ENCODE measurements at regions not wholly inside any gene's neighbourhood (a gene's known extent, or its start where the extent isn't known, plus 50 kb on each side); places are given as distances from the start of the nearest gene placed in this dataset.
"Not testable (repeated sequence)": the region's sequence is repeated elsewhere in the genome, so short reads cannot be mapped to it uniquely, and the experiment has no call there.

DNA sequence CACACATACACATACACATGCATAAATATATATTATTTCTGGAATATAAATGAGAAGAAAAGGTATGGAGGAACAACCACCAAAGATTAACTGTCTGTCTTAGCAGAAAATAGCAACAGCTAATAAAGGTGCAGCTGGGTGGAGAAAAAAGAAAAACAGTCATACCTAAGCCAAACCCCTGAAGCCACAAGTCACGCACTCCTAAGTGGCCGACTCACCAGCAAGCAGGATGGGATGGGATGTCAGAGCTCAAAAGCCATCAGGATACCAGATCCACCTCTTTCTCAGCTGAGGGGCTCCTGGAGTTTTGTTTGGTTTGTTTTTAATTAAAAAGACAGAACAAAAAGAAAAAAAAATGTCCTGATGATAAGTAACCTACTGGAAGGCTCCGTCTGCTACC is 64.7 kb upstream of the HIVEP3 start:
- DNase-seq (ENCODE audit: low spot score) = no peak

DNA sequence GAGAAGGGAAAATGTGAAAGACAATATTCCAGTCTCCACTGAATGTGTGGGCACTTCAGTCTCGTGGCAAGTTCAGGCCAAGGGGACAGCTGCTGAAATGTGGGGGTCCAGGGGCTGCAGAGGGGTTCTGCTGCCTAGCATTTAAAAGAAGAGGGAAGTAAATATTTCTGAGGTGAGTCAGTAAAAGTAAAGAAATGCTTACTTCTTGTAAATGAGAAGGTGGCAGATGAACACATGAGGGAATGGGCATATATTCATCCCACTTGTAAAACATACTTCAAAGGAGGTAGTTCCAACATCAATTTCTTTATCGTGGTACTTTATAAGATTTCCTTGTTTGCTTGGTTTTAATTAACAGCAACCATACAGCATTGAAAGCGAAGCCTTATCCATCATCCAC is 63.1 kb upstream of the HIVEP3 start:
- DNase-seq (ENCODE audit: low spot score) = no peak

DNA sequence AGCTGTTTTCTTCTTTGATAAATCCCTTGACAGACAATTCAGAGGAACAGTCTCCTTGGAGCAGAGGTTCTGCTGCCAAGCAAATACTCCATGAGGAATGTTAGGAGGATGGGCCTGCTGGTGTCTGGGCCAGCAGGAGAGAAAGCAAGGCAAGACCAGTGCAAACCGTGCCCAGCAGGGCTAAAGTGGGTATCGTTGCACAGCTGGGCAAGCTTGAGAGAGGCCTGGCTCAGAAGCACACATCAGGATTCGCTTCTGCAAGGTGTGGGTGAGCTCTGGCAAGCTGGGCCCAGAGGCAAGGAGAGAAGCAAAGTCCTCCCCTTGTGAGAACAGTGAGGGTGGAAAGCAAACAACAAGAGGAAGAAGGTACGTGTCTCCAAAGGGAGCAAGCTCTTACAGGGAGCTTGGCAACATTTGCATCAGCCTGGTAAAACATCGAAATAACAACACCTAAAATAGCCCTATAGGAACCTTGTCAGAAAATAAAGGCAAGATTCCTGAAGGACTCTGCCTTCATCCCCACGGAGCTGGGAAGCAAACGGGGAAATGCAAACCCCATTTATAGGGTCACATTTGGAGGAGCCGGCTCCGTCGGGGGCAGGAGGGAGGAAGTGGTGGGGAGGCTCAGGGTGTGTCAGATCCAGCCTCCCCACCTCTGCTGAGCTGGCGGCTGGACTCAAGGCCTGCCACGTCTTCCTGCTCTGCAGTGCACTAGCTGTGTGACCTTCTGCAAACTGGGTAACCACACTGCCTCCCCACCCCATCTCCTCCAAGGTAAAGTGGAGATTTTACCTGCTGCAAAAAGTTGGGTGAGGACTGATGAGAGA is 62.3 kb upstream of the HIVEP3 start:
- no peak for DNase-seq (ENCODE audit: low spot score)

DNA sequence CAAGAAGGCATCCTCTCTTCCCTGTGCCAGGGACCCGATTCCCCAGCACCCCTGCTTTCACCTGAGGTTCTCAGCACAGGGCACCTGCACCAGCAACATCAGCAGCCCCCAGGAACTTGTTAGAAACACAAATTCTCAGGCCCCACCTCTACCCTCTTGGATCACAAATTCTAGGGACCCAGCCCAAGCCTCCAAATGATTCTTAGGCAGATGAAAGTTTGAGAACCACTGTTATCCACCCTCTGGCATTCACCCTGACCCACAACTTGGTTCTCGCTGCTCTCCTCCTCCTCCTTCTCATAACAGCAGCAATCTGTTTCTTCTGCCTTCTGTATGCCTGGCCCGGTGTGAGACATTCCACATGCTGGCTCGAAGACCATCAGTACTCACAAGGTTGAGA is 60.3 kb upstream of the HIVEP3 start:
- no peak for DNase-seq (ENCODE audit: low spot score)

DNA sequence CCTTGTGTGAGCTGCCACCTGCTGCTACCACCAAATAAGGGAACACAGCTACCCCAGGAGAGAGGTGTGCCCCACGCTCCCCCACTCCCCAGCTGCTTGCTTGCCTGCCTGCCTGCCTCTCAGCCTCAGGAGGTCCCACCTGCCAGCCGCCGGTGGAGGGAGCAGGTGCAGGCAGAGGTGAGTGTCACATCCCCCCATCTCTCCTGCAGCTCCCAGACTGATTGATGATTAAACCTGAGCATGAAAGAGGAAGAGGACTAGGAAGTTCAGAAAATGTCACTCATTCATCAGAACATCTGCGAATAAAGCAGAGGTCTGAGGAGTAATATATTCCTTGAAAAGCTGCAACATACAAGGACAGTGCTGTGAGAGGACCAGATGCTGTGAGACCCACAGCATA is 58.6 kb upstream of the HIVEP3 start:
- DNase-seq (ENCODE audit: low spot score) = no peak

DNA sequence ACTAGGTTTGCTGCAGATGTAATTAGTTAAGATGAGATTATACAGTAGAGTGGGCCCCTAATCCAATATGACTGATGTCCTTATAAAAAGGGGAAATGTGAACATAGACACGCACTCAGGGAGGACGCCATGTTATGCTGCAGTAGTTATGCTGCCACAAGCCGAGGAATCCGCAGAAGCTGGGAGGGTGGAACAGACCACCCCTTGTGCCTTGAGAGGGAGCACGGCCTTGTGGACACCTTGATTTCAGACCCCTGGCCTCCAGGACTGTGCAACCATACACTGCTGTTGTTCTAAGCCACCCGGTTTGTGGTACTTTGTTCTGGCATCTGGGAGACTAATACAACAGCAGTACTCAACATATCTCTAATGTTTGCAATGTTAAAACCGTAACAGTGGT is 57.9 kb upstream of the HIVEP3 start:
- no peak for DNase-seq (ENCODE audit: low spot score)

DNA sequence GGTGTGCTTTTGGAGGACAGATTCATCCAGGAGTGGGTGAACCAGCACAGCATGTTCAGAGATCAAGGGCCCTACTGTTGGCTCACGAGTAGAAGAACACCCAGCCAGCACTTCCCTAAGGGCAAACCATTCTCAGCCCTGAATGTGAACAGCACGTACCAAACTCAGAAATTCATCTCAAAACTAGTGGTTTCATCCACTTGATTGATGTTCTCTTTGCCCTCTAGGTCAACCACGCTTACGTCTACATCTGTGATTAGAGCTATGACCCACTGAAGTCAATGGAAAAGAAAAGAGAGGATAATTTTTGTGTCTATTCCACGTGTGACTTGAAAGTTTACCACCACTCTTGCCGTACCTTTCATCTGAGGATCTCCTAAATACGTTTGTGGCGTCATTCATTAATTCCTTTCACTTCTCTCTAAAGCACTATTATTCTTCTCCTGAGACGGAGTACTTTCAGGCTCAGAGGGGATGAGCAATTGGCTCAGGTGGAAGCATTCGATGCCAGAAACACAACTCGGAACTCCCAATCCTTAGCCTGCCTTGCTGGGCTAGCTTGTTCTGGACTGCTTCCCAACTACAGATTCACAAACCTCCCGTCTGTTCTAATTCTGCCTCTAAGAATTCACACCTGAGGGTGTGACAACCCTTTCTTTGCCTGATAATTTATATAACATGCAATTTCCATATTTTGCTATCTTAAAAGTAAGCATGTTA is 57.3 kb upstream of the HIVEP3 start:
- DNase-seq (ENCODE audit: low spot score) = no peak

DNA sequence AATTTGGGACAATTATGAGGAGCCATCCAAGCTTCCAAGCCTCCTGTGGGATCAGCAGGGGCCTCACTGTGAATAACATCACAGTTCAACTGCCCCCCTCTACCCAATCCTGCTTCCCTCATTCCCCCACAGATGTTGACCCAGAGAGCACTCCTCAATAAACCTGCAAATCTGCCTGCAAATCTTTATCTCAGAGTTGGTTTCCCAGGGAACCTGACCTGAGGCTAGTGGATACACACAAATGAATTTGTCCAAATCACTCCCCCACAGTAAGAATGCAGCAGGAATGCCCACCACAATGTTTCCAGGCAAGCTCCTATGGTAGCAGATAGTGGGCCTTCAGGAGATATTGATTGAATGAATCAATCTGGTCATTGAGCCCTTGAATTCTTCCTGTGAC is 56.4 kb upstream of the HIVEP3 start:
- no peak for DNase-seq (ENCODE audit: low spot score)

DNA sequence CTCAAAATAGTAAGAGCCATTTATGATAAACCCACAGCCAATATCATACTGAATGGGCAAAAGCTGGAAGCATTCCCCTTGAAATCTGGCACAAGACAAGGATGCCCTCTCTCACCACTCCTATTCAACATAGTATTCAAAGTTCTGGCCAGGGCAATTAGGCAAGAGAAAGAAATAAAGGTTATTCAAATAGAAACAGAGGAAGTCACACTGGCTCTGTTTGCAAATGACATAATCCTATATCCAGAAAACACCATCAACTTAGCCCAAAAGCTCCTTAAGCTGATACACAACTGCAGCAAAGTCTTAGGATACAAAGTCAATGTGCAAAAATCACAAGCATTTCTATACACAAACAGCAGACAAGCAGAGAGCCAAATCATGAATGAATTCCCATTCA is 49.8 kb upstream of the HIVEP3 start:
- not testable (repeated sequence) for DNase-seq (ENCODE audit: low spot score)
